SJCRH30 (cell line): ENCODE measurements at regions not wholly inside any gene's neighbourhood (a gene's known extent, or its start where the extent isn't known, plus 50 kb on each side); places are given as distances from the start of the nearest gene placed in this dataset.

ENCODE experiments used
- DNase-seq, 2 experiments: peaks; one replicate each; pipeline ENCODE4 v3.0.0-alpha.2; 2015 to 2020
- H3K27ac ChIP-seq: fragments of 250-450 bp; sonication (Bioruptor Pico); 2 replicates; pipeline ENCODE4 v1.5.1; 2020; ENCODE audit warnings: mild to moderate bottlenecking, moderate library complexity
- H3K27me3 ChIP-seq: fragments of 250-450 bp; sonication (Bioruptor Pico); 2 replicates; pipeline ENCODE4 v1.5.1; 2020; ENCODE audit warnings: mild to moderate bottlenecking, moderate library complexity
- H3K36me3 ChIP-seq: fragments of 250-450 bp; sonication (Bioruptor Pico); 2 replicates; pipeline ENCODE4 v1.5.1; 2020; ENCODE audit warnings: mild to moderate bottlenecking, moderate library complexity
- H3K4me1 ChIP-seq: fragments of 250-450 bp; sonication (Bioruptor Pico); 2 replicates; pipeline ENCODE4 v1.5.1; 2020; ENCODE audit warnings: mild to moderate bottlenecking, moderate library complexity
- H3K4me3 ChIP-seq: fragments of 250-450 bp; sonication (Bioruptor Pico); 2 replicates; pipeline ENCODE4 v1.5.1; 2020; ENCODE audit warnings: mild to moderate bottlenecking, moderate library complexity
- H3K9me3 ChIP-seq: fragments of 250-450 bp; sonication (Bioruptor Pico); replicated peaks from 2 replicates; pipeline ENCODE4 v1.5.1; 2020; ENCODE audit warnings: mild to moderate bottlenecking, moderate library complexity

- no peak for DNase-seq
- Histone ChIP-seq H3K27ac (no peak overlapping the region), H3K4me1 (peaks cover 19% of the 10 kb centered on the region), H3K4me3 (no peak overlapping the region), H3K36me3 (no peaks in the 10 kb centered on the region), H3K27me3 (peaks cover 24% of the 10 kb centered on the region; the same call in 1 of the 2 replicates), H3K9me3 (no peaks in the 10 kb centered on the region)
Observed at GRCh38 chr6:37549558-37549957, 49.9 kb upstream of the CCDC167 start.
